ENCODE measurements at regions not wholly inside any gene's neighbourhood (a gene's known extent, or its start where the extent isn't known, plus 50 kb on each side); places are given as distances from the start of the nearest gene placed in this dataset.

- H3K4me3 ChIP-seq (ENCODE audit: low read length in 3 of 3): no peak overlapping the region
- H3K36me3 ChIP-seq (ENCODE audit: control insufficient read depth in 2 of 3, insufficient read depth in 3 of 3, low read length in 3 of 3): no peaks in the 10 kb centered on the region
- H3K9me3 ChIP-seq (ENCODE audit: control insufficient read depth in 2 of 3, insufficient read depth in 1 of 3, low read length in 3 of 3): no peaks in the 10 kb centered on the region
- H3K27ac ChIP-seq (ENCODE audit: low read depth in 2 of 2, low read length in 2 of 2): no peak overlapping the region
- no peak for TF ChIP-seq CTCF (IDR thresholded peaks at IDR 0.05; ENCODE audit: borderline replicate concordance, extremely low read depth, insufficient read depth)
- H3K9ac ChIP-seq (ENCODE audit: low read length in 3 of 3): no peak overlapping the region
- FAIRE-seq (no peak), DNase-seq (no peak)
- intact Hi-C loops (cut with DNase I): no loop called here
- H3K27me3 ChIP-seq (ENCODE audit: control insufficient read depth, insufficient read depth, low read length): no peaks in the 10 kb centered on the region
- H3K4me1 ChIP-seq (ENCODE audit: control insufficient read depth in 2 of 3, insufficient read depth in 2 of 3, low read depth in 1 of 3, low read length in 3 of 3): no peaks in the 10 kb centered on the region
These were observed 347.1 kb upstream of the CA10 start for GRCh38 chr17:52505601-52506000.

- Histone ChIP-seq H3K4me3 (ENCODE audit: low read length in 3 of 3) (no peak overlapping the region), H3K9me3 (ENCODE audit: control insufficient read depth in 2 of 3, insufficient read depth in 1 of 3, low read length in 3 of 3) (no peaks in the 10 kb centered on the region), H3K9ac (ENCODE audit: low read length in 3 of 3) (no peak overlapping the region), H3K36me3 (ENCODE audit: control insufficient read depth in 2 of 3, insufficient read depth in 3 of 3, low read length in 3 of 3) (no peaks in the 10 kb centered on the region), H3K4me1 (ENCODE audit: control insufficient read depth in 2 of 3, insufficient read depth in 2 of 3, low read depth in 1 of 3, low read length in 3 of 3) (no peaks in the 10 kb centered on the region), H3K27me3 (ENCODE audit: control insufficient read depth, insufficient read depth, low read length) (no peaks in the 10 kb centered on the region), H3K27ac (ENCODE audit: low read depth in 2 of 2, low read length in 2 of 2) (no peak overlapping the region)
- no peak for TF ChIP-seq CTCF (IDR thresholded peaks at IDR 0.05; ENCODE audit: borderline replicate concordance, extremely low read depth, insufficient read depth)
- FAIRE-seq (no peak), DNase-seq (peak in 1 of 5 donors; percentile 2)
- intact Hi-C loops (cut with DNase I): no loop called here
These were observed 345.6 kb upstream of the CA10 start for GRCh38 chr17:52504081-52504480.

GRCh38 chr17:52495646-52496045 is 337.1 kb upstream of the CA10 start:
- FAIRE-seq (no peak), DNase-seq (no peak)
- intact Hi-C loops (cut with DNase I): no loop called here
- H3K27me3 ChIP-seq (ENCODE audit: control insufficient read depth, insufficient read depth, low read length): no peaks in the 10 kb centered on the region
- H3K9me3 ChIP-seq (ENCODE audit: control insufficient read depth in 2 of 3, insufficient read depth in 1 of 3, low read length in 3 of 3): no peaks in the 10 kb centered on the region
- H3K4me1 ChIP-seq (ENCODE audit: control insufficient read depth in 2 of 3, insufficient read depth in 2 of 3, low read depth in 1 of 3, low read length in 3 of 3): no peaks in the 10 kb centered on the region
- H3K36me3 ChIP-seq (ENCODE audit: control insufficient read depth in 2 of 3, insufficient read depth in 3 of 3, low read length in 3 of 3): no peaks in the 10 kb centered on the region
- no peak overlapping the region for H3K4me3 ChIP-seq (ENCODE audit: low read length in 3 of 3)
- no peak overlapping the region for H3K9ac ChIP-seq (ENCODE audit: low read length in 3 of 3)
- H3K27ac ChIP-seq (ENCODE audit: low read depth in 2 of 2, low read length in 2 of 2): no peak overlapping the region
- TF ChIP-seq CTCF (IDR thresholded peaks at IDR 0.05; ENCODE audit: borderline replicate concordance, extremely low read depth, insufficient read depth): no peak

GRCh38 chr17:52482271-52482670 is 323.8 kb upstream of the CA10 start:
- TF ChIP-seq CTCF (IDR thresholded peaks at IDR 0.05; ENCODE audit: borderline replicate concordance, extremely low read depth, insufficient read depth): no peak
- intact Hi-C loops (cut with DNase I): no loop called here
- FAIRE-seq: no peak

More at GRCh38 chr17:52482271-52482670, 323.8 kb upstream of the CA10 start:
- Histone ChIP-seq H3K27me3 (ENCODE audit: control insufficient read depth, insufficient read depth, low read length) (no peaks in the 10 kb centered on the region), H3K9ac (ENCODE audit: low read length in 3 of 3) (no peak overlapping the region), H3K4me1 (ENCODE audit: control insufficient read depth in 2 of 3, insufficient read depth in 2 of 3, low read depth in 1 of 3, low read length in 3 of 3) (no peaks in the 10 kb centered on the region), H3K27ac (ENCODE audit: low read depth in 2 of 2, low read length in 2 of 2) (no peak overlapping the region), H3K4me3 (ENCODE audit: low read length in 3 of 3) (no peak overlapping the region), H3K9me3 (ENCODE audit: control insufficient read depth in 2 of 3, insufficient read depth in 1 of 3, low read length in 3 of 3) (peaks cover 0 to 2% (median 0%) of the 10 kb centered on the region in 3 donors), H3K36me3 (ENCODE audit: control insufficient read depth in 2 of 3, insufficient read depth in 3 of 3, low read length in 3 of 3) (no peaks in the 10 kb centered on the region)
- no peak for DNase-seq

Data from kidney (tissue), 13 donors.